HG03097 (cell line): ENCODE measurements at regions not wholly inside any gene's neighbourhood (a gene's known extent, or its start where the extent isn't known, plus 50 kb on each side); places are given as distances from the start of the nearest gene placed in this dataset.
"Not testable (repeated sequence)": the region's sequence is repeated elsewhere in the genome, so short reads cannot be mapped to it uniquely, and the experiment has no call there.

ENCODE experiments used
- ATAC-seq: cut with Tn5 transposase; IDR thresholded peaks from one replicate; pipeline ENCODE4 v1.9.1; 2021; ENCODE audit not compliant: unreplicated experiment, low FRiP score

DNA sequence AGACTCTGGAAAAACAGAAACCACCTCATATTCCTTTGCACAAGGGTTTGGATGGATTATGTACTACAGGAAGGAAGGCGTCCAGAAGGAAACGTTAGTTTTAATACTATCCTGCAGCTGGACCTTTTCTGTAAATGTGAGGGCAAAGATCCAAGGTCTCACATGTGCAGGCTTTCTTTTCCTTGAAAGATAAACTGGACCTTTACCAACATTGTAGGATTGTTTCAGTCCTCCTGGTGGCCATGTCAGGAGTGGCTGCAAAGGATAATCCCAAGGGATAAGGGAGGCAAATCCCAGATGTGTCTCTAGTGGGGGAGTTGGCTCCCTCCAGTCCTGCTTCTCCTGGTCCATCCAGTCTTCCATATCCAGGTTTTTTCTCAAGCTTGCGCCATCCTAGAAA, 397.5 kb downstream of the HTR1A start:
- ATAC-seq = no peak

DNA sequence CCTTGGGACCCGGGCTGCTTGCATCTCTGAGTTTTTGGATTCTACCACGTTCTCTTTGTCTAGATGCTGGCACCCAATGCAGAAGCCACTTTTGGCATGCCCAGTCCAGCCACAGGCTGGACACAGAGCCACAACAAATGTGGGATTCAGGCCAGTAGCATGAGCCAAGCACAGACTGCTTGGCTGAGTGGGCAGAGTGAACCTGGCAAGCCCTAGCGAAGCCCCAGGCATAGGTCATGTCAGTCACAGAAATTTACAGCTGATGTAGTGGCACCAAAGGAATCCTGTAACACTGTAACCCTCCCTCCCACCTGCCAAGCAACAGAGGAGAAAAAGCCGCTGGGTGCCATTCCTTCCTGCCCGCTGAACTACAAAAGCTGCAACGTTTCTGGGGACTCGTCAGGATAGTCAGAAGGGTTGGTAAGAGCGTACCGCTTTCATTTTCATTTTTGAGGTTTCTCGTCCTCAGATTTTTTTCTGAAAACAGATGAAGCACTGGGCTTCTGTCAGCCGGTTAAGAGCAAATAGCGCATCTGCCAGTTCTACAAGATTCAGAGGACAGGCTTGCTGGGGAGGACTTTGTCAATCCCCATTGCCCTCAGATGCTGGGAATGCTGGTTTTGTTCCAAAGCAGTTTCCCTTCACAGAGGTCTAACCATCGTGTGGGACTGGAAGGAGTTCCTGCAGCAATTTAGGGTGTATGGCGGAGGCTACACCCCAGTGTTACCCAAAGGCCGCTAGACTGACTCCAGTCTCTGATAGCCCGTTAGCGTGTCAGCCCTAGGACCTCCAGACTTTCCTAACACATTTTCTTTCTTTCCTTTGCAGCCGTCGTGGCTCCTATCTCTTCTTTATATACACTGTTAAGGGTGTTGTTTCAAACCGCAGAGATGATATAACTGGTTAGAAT, 399.0 kb downstream of the HTR1A start:
- no peak for ATAC-seq

DNA sequence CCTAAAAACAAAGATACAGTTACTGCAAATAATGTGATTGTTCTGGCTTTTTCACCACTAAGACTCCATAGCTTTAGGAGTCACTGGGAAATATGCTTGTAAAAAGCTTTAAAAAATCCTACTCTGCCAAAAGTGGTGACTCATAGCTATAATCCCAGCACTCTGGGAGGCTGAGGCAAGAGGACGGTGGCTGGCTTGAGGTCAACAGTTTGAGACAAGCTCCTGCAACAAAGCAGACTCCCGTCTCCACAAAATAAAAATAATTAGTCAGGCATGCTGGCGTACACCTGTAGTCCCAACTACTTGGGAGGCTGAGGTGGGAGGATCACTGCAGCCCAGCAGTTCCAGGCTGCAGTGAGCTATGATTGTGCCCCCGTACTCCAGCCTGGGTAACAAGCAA, 406.4 kb downstream of the HTR1A start:
- no peak for ATAC-seq

DNA sequence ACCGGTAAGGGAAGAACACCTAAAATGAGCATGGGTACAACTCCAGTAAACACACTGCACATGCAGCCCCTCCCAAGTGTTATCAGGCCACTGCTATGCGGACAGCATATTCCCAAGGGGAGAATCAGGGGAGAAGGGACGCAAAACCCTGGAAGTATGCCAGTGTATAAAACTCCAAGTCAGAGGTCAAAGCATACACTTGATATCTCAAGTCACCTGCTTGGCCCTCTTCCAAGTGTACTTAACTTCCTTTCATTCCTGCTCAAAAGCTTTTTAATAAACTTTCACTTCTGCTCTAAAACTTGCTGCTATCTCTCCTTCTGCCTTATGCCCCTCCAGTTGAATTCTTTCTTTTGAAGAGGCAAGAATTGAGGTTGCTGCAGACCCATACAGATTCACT, 408.1 kb downstream of the HTR1A start:
- no peak for ATAC-seq

DNA sequence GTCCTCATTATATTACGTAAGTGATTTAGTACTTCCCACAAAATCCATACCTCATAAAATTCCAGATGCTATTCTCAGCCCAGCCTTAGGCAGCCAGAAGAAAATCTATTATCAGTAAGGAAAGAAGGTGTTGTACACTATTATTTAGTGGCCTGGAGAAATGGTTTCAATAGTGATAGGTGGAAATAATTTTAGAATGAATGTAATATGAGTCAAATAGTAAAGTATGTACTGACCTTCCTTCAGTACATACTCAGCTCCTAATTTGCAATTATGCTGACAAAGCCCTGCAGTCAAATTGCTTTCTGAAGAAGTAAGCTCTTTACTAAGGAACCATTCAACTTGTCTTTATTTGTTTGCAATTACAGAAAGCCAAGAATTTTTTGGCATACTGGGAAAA, 409.2 kb downstream of the HTR1A start:
- ATAC-seq = no peak

DNA sequence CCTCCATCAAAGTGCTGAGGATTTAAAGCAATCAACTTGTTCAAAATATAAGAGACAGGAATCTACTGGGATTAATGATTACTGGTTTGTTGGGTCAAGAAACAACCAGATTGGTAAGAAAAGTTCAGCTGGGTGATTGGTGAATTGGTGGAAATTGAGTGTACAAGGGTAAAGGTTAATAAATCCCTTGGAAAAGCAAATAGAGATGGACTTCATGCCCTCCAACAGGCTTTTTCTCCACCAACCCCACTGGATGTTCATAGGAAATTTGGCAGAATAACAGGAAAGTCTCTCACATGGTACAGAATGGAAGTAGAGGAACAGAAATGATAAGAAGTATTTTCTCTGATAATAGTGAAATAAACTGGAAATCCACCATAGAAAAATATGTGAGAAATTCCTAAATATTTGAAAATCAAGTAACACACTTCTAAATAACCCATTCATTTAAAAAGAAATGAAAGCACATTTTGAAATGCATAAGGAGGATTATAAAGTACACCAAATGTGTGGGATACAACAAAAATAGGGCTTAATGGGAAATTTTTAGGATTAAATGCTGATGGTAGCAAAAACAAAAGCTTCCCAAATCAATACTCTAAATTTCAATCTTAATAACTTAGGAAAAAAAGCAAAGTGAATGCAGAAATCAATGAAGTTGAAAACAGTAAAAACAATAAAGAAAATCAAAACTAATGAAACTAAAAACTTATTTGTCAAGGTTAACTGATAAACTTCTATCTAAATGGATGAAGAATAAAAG, 426.2 kb downstream of the HTR1A start:
- ATAC-seq = no peak

DNA sequence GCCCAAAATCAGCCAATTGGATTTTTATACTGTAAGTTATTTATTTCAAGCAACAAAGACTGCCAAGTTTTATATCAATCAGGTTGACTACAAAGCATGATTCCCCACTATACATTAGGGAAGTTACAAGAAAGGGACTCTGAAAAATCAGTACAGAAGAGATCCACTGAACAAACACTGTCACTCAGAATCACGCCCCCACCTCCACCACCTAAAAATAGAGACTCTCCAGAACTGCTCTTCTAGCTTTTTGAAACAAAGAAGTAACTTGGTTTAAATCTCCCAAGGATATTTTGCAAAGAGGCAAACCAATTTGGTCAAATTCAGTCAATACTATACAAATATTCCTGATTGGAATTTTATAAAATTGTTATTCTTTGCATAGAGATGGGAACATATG, 438.0 kb downstream of the HTR1A start:
- no peak for ATAC-seq

DNA sequence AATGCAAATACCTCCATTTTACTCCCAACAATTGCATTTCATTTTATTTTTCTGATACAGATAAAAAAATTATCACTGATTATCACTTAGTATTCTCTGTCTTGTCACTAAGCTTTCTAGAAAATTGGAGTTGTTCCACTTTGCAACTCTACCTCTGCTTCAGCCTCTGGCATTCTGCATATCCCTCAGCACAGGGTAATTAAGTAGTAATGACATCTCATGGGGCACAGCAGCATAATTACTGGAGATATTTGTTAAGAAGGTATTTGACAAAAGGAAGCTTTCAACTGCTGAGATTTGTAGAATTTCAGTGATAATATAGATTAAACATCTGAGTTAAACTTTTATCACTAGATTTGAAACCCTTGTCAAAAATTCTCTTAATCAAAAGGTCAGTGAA, 446.2 kb downstream of the HTR1A start:
- ATAC-seq = no peak

DNA sequence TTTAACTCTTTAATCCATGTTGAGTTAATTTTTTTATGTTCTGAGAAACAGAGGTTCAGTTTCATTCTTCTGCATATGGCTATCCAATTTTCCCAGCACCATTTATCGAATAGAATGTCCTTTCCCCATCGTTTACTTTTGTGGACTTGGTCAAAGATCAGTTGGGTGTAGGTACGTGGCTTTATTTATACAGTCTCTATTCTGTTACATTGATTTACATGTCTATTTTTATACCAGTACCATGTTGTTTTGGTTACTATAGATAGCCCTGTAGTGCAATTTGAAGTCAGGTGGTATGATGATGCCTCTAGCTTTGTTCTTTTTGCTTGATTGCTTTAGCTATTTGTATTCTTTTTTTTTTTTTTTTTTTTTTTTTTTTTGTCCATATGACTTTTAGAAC, 462.0 kb downstream of the HTR1A start:
- no peak for ATAC-seq

DNA sequence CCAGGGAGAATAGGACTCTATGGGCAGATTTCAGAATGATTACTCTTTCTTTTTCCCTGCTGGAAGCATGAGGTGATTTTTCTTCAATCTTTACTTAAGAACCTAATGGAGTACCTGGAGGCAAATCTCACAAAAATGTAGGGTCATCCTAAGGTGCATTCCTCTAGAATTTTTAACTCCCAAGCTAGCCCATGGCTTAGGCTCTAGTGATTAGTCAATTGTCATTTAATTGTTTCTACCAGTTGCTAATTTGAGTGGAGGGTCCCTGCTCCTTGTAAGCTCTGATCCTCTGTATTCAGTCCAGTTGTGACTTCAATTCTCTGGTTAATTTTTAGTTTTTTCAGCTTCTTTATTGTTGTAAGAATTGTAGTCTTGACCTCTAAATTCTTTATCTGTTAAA, 467.0 kb downstream of the HTR1A start:
- no peak for ATAC-seq

DNA sequence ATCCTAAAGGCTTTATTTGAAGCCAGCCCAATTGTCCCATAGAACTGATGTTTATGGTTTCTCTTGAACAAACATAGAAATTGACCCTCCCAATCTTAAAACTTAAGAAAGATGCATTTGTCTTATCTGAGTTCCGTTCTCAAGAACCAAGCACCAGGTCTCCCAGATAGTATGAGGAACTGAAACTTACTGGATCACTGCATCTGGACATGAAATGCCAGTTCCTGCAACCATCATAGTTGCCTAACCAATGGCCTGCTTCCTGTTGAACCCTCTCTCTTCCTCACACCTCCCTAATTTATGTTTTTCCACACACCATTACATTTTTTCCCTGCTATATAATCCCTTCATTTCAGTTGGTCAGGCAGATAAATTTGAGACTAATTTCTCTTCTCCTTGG, 478.9 kb downstream of the HTR1A start:
- no peak for ATAC-seq

DNA sequence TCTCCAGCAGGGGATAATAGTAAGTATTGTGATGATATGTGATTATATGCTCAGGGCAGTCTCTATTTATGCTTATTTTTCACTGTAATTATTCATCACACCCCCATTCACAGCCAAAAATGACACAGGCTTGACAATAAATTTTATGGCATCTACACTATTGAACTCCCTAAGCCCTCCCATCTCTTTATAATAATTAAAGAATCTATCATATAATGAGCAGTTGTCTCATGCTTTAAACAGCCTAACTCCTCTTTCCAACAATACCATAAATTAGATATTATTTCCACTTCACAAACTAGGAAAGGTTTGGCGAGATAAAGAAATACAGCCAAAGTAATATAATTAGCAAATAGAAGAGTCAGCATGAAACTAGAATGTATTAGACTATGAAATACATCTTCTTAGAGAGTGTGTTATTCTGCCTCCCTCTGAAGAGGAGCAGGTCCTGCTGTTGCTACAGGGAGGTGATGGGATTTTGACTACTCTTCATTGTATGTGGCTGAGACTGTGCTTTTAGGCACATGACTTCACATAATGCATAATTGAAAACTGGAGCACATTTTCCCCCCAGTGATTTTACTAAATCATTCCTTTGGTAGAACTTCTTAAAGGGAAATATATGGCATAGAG, 488.8 kb downstream of the HTR1A start:
- ATAC-seq = no peak

DNA sequence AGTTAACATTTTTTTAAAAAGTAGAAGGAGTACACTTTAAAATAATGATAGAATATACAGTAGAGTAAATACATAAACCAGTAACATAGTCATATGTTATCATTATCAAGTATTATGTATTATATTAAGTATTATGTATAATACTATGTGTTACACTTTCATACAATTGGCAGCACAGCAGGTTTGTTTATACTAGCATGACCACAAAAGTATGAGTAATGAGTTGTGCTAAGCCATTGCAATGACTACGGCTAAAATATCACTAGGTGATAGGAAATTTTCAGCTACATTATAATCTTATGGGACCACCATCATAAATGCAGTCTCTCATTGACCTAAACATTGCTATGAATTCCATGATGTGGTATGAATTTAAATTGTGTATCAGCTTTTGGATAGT, 506.0 kb downstream of the HTR1A start:
- ATAC-seq = no peak

DNA sequence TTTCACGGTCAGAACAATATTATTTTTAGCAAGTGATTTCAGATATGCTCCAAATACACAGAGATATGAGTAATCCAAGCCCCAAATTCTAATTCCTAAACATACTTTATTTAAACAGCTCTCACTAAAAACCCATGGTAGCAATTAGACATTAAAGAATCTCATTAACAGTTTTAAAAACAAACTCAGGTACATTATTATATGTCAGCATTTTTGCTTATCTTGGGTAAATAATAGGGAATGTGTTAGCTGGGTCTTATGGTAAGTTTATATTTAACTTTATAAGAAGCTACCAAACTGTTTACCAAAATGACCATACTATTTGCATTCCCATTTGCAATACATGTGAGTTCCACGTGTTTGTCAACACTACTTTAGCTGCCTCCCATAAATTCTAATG, 511.1 kb downstream of the HTR1A start:
- no peak for ATAC-seq

DNA sequence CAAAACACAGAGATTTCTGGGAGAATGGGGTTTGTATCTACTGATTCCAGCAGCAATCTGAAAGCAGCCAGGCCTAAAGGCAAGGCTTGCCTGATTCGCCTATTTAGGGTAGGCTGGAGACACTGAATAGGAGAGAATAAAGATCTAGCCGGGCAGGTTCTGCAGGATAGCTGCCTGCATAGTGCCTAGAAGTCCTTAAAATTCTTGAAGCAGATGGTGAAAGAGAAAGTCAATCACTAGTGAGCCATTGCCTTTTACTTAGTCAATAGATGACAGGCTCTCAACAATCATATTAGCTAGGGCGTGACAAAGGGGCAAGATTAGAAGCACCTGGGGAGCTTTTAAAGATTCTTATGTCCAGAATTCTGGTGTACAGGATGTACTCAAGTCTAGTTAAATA, 522.7 kb downstream of the HTR1A start:
- no peak for ATAC-seq

DNA sequence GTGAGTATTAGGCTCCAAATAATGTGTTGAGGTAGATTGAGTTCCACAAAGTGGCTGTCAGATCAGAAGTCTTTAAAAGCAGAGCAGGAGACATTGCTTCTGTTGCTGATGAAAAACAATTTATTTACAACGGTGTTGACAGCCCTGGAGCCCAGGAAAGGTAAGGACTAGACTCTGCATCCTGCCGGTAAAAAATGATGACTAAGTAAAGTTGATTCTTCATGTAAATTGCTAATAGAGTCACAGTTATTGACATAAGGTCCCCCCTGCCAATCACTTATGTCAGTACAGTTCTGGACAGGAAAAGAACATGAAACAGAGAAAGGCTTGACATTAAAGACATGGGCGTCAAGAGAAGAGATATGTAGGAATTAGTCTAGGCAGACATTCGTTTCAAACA, 552.5 kb downstream of the HTR1A start:
- no peak for ATAC-seq

DNA sequence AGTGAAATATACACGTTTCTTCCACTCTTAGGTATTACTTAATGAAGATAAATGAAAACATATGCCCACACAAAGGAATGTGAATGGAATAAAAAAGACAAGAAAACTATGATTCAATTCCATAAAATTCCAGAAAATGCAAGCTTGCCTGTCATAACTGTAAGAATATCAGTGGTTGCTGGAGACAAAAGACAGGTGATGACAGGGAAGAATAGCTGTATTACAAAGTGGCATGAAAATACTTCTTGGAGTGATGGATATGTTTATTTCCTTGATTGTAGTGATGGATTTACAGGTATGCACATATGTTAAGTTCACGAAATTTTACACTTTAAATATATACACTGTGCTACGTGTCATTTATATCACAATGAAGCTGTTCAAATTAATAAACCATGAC, 553.3 kb downstream of the HTR1A start:
- ATAC-seq = no peak

DNA sequence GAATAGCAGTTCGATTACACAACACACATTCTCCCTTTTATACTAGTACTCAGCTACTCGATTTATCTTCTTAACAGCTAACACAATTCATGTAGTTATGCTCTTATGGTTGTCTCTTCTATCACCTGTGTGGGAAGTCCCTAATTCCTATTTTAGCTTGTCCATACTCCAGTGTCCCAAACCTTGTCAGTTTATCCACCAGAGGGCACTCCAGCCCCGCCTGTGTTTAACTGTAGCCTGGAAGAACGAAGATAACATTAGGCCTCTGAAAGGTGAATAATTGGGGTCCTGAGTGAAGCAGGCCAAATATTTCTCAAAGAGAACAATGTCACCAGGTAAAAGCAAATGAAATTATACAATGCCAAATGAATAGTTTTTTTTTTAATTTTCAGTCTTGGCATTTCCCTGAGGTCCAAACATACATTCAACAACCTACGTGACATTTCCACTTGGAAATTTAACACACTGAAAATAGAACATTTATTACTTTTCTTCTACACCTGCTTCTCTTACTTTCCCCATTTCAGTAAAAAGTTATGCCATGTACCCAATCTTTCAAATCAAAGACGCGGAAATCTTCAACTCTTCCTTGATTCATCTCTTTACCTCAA, 560.7 kb downstream of the HTR1A start:
- ATAC-seq = peak; percentile 82

DNA sequence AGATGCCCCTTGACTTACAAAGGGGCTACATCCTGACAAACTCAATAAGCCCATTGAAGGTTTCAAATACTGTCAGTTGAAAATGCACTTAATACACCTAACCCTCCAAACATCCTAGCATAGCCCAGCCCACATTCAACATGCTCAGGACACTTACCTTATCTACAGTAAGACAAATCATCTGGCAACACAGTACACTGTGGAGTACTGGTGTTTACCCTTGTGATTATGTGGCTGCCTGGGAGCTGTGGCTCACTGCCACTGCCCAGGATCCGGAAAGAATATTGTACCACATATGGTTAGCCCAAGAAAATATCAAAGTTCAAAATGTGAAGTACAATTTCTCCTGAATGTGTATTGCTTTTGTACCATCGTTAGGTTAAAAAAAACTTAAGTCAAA, 562.2 kb downstream of the HTR1A start:
- no peak for ATAC-seq

DNA sequence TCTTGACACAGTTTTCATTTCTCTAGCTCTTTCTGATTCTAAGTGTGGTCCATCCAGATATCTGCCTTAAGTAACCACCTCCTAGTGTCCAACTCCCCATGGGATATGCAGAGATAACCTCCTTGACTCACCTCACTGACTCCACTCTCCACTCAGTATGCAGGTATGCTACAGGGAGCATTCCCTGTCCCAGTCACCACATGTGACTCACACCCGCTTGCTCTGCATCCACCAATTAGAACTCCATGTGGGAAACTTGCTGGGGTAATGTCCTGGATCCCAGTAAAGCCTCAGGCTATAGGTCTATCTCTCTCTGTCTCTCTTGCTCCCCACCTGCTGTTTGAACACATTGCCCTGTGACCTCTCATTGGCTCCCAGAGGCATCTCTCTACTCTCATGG, 563.9 kb downstream of the HTR1A start:
- no peak for ATAC-seq

DNA sequence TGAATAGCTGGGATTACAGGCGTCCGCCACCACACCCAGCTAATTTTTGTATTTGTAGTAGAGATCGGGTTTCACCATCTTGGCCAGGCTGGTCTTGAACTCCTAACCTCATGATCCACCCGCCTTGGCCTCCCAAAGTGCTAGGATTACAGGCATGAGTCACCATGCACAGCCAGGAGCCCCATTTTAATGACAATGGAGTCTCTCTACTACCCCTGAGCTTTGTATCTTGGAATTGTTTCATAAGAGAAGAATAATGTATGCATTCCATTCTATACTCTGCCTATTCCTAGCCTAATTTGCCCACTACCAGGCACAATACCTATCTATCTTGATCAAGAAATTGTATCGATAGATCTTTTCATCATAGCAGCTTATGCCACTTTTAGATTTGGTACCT, 574.1 kb downstream of the HTR1A start:
- ATAC-seq = not testable (repeated sequence)
